ENCODE measurements at regions not wholly inside any gene's neighbourhood (a gene's known extent, or its start where the extent isn't known, plus 50 kb on each side); places are given as distances from the start of the nearest gene placed in this dataset.

DNA sequence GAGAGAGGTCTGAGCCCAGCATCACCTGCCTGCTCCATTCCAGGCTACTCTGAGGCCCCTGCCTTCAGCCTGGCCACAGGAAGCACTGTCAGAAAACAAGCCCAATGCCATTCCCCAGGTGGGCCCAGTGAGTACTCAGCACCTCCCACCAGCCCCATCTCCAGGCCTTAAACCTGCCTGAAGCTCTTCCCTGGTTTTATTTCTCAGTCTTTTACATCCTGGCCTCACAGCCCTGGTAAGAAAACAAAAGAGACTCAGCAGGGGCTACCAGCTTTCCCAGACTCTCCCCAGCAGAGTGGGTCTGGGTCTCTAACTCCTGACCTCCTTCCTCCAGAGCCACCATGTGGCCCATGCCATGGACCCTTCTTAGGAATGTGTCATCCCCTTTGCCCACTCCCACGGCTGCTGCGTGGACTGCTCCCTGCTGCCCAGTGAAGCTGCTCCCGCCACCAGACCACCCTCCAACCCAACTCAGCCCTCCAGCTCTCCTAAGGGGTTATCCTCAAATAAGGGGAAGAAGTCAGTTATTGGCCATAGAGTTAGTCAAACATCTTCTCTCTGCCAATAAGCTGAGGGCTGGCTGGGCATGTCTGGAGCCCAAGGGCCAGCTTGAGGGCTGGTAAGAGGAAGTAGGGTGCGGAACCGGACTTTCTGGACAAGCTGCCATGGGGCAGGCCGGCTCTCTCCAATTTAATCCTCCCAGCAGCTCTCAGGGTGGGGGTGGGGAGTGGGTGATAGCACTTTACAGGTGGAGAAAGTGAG, 116.7 kb upstream of the LINGO1 start:
- no peak for DNase-seq

DNA sequence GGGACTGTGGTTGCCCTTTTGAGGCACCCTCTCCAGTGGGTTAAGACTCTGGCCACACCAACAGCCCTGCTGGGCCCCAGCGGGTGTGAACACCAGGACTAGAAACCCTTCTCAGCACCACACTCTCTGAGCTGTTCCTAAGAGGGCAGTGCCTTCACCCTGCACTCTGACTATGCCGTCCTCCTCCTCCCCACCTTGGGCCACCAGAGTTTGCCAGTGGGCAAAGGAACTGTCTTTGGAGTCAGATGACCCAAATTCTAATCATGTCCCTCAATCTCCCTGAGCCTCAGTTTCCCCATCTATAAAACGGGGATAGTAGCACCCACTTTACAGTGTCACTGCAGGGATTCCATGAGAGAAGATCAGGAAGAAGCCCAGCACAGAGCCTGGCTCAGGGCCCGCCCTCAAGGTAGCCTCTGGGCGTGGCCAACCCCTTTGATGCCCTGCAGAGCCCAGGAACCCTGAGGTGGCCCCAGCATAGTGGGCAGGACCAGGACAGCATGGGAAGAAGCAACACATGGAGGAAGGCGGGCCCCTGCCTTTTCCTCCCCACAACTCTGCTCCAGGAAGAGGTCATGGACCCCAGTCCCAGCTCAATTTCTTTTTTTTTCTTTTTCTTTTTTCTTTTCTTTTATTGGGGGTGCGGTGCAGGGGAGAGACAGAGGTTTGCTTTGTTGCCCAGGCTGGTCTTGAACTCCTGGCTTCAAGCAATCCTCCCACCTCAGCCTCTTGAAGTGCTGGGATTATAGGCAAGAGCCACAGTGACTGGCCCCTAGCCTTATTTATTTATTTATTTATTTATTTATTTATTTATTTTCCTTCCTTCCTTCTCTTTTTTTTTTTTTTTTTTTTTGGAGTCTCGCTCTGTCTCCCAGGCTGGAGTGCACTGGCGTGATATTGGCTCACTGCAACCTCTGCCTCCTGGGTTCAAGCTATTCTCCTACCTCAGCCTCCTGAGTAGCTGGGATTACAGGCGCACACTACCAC, 115.7 kb upstream of the LINGO1 start:
- DNase-seq: no peak

- DNase-seq: no peak
Measured at GRCh38 chr15:77747175-77748077, 114.7 kb upstream of the LINGO1 start.

- no peak for DNase-seq
Measured at GRCh38 chr15:77746254-77747174, 113.8 kb upstream of the LINGO1 start.

- no peak for DNase-seq
Measured at GRCh38 chr15:77744398-77744797, 111.7 kb upstream of the LINGO1 start.

- DNase-seq: no peak
Measured at GRCh38 chr15:77742570-77742969, 109.9 kb upstream of the LINGO1 start.

DNA sequence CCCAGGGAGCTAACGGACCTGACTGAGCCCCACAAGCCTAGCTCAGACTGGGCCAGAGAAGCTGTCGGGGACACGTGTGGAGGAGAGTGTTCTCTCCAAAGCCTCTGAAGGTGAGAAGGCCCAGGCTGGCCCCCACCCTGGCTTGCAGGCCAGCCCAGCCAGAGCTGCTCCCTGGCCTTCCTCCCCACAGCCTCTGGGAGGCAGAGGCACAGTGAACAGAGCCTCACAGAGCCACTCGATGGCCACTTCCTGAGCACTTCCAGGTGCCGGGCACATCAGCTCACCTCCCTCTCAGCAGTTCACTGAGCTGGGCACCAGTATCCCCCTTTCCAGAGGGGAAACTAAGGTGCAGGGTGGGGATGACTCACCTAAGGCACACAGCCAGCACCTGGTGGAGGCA, 109.4 kb upstream of the LINGO1 start:
- no peak for DNase-seq

DNA sequence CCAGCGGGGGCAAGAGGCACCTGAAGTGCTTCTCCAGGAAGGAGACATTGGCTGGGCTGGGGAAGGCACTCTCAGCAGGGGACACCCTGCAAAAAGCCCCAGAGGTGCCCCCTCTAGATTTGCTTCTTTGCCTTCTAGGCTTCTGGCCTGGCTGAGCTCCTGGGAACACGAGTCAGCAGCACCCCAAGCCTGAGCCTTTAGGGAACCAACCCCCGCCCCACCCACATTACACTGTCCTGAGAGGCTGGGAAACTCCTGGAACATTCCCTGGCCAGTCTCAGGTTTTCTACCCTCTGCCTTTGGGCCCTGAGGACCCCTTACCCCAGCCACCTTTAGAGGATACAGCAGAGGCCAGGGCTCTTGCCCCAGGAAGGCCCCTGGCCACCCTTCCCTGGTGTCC, 108.4 kb upstream of the LINGO1 start:
- DNase-seq: no peak

DNA sequence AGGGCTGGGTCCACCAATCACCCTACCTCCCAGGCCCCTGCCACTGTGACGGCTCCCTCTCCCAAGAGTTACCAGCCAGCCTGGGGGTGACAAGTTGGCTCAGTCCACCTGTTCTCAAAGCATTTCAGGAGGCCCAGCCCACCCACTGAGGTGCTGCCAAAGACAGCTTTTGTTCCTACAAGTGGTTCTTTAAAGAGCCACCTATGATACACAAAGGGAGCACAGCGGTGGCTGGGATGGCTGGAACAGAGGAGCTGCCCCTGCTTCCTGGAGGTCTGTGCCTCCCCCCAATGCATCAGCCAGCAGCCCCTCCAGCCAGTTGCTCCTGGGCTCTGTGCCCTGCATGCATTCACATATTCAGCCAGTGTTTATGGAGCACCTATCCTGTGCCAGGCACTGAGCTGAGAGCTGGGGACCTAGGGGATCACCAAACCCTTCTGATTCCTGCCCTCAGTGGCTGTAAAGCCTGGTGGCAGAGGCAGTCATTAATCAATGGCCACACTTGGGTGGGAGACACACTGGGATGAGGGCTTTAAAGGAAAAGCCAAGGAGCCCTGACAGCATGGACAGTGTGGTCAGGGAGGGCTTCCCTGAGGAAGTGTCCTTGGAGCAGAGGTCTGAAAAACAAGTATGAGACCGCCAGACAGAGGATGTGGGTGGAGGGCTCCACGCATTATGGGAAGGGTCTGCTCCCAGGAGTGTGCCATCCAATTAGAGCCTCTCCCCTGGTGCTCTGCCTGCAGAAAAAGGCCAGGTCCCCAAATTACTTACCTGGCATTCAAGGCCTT, 107.1 kb upstream of the LINGO1 start:
- no peak for DNase-seq

DNA sequence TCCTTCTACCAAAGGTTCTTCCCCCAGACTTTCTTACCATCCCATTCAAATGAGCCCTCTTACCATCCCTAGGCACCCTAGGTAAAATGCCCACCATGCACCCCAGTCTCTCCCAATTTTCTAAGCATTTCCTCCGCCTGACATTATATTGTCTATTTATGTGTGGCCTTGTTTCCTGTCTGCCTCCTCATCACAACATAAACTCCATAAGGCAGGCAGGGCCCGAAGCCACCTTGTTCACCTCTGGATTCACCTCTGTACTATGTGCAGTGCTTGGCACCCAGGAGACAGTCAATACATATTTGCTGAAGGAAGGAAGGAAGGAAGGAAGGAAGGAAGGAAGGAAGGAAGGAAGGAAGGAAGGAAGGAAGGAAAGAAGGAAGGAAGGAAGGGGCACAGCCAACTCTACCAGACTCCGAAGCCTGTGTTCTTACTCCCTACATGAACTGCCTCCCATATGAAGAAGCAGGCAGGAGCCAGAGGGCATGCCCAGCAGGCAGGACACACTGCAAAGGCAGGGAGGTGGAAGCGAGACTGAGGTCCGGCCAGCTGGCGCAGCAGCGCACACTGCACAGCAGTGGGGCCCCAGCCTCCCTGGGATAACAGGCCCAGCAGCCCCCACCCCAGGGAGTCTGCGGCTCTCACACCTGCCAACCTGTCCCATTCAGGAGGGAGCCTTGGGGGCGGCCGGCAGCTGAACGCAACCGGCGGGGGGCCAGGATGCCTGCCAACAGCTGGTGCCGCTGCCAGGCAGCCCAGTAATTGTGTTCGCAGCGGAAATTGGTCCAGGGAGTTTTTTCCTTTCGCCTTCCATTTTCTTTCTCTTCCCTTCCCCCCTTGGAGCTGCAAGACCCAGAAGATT, 106.0 kb upstream of the LINGO1 start:
- DNase-seq: no peak

DNA sequence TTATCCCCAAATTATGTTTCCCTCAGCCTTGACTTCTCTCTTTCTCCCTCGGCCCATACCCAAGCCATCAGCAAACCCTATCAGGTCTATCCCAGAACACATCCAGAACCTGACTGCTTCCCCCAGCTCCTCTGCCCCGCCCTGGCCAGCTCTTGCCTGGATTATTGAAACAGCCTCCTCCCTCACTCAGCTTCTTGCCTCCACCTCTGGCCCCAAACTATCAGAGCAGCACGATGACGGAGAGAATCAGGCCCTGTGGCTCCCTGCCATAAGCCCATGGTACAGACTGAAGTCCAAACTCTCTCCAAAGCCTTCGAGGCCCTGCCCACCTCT, 105.3 kb upstream of the LINGO1 start:
- DNase-seq: no peak

DNA sequence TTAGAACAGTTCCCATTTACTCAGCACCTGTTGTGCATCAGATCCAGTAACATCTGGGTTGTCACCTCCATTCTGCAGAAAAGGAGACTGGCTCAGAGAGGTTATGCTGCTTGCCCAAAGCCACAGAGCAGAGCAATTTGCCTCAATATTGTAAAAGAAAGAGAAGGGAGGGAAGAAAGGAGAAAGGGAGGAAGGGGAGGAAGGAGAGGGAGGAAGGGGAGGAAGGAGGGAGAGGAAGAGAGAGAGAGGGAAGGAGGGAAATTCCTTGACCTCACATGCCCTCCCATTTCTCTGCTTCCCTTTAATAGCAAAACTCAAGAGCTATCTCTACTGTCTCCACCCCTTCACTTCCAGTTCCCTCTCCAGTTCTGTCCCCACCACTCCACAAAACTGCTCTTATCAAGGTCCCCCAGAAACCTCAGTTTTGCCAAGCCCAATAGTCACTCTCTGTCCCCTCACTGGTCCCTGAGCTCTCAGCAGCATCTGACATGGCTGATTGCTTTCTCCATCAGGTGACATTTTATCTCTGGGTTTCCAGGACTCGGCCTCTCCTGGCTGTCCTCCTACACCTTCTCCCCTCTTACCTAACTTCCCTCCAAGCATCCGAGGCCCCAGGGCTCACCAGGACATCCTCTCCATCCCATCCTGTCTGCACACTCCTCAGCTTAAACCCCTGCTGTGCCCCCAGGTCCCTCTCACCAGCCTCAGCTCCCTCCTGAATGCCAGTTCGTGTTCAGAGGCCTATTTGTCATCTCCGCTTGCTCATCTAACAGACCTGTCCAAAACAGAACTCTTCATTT, 104.7 kb upstream of the LINGO1 start:
- no peak for DNase-seq

- no peak for DNase-seq
Measured at GRCh38 chr15:77734306-77734705, 101.6 kb upstream of the LINGO1 start.

GRCh38 chr15:77733579-77734300, 101.0 kb upstream of the LINGO1 start:
- no peak for DNase-seq

DNA sequence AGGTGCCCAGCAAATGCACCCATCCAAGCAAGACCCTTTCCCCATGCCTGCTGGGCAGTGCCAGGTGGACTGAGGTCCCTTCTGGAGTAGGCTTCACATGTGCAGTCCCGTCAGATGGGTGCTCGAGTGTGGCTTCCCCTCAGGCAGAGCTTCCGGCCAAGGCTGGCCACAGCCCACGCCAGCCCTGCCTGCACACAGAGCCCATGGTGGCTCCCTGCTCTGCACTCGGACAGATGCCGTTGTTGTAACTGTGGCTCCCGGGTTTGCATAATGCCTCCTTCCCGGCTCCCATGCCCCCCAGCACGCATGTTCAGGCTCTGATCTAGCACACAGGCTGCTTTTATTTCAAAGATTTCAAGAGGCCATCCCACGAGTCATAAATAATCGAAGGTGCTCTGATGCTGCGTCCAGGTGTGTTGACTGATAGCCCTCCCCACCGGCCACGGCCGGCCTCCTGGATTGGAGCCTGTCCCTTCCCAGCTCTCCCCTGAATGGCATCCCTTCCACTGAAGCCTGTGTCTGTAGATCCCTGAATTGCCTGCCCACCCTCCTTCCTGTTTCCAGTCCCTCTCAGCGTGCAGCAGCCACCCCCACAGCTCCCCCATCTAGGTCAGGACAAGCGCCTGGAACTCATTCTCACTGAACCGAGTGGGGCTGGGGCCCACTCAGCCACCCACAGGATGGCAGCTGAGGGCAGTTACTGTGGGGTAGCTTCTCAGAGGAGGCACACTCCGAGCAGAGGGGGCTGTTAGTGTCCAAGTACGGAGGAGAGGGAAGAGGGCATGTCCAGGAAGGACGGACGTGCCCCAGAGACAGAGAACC, 100.0 kb upstream of the LINGO1 start:
- DNase-seq: no peak

- DNase-seq: no peak
Measured at GRCh38 chr15:77731945-77732344, 99.2 kb upstream of the LINGO1 start.

GRCh38 chr15:77731067-77731466, 98.4 kb upstream of the LINGO1 start:
- no peak for DNase-seq

All from 8988T (cell line).